Stimulated activated naive CD8-positive, alpha-beta T cell treated with anti-CD3 and anti-CD28 coated beads, Interleukin-15, amount 100 ng/mL, for 72 hours (primary cell): ENCODE measurements at regions not wholly inside any gene's neighbourhood (a gene's known extent, or its start where the extent isn't known, plus 50 kb on each side); places are given as distances from the start of the nearest gene placed in this dataset.
"Not testable (repeated sequence)": the region's sequence is repeated elsewhere in the genome, so short reads cannot be mapped to it uniquely, and the experiment has no call there.

Experiments
- ATAC-seq: fragments of 150-1000 bp; cut with Tn5 transposase; 2 replicates; pipeline ENCODE4 v1.10.0; 2021; ENCODE audit warnings: mild to moderate bottlenecking, moderate library complexity
- DNase-seq, 2 donors: peaks; one replicate each; pipeline ENCODE4 v3.0.0; 2021 to 2022
- H3K27ac Mint-ChIP-seq, 2 donors: one replicate each; pipeline ENCODE4 v1.8.0; 2022; ENCODE audit warnings: mild to moderate bottlenecking in 2 of 2, mixed read lengths in 2 of 2, moderate library complexity in 2 of 2
- H3K27me3 Mint-ChIP-seq: one replicate; pipeline ENCODE4 v1.8.0; 2022; ENCODE audit warnings: mixed read lengths
- H3K4me1 Mint-ChIP-seq: one replicate; pipeline ENCODE4 v1.8.0; 2022; ENCODE audit warnings: mild to moderate bottlenecking, mixed read lengths
- H3K4me3 Mint-ChIP-seq, 2 donors: one replicate each; pipeline ENCODE4 v1.8.0; 2022; ENCODE audit warnings: mild to moderate bottlenecking in 2 of 2, mixed read lengths in 2 of 2, moderate library complexity in 1 of 2
- H3K9me3 Mint-ChIP-seq, 2 donors: one replicate each; pipeline ENCODE4 v1.8.0; 2022; ENCODE audit warnings: mixed read lengths in 2 of 2

DNA sequence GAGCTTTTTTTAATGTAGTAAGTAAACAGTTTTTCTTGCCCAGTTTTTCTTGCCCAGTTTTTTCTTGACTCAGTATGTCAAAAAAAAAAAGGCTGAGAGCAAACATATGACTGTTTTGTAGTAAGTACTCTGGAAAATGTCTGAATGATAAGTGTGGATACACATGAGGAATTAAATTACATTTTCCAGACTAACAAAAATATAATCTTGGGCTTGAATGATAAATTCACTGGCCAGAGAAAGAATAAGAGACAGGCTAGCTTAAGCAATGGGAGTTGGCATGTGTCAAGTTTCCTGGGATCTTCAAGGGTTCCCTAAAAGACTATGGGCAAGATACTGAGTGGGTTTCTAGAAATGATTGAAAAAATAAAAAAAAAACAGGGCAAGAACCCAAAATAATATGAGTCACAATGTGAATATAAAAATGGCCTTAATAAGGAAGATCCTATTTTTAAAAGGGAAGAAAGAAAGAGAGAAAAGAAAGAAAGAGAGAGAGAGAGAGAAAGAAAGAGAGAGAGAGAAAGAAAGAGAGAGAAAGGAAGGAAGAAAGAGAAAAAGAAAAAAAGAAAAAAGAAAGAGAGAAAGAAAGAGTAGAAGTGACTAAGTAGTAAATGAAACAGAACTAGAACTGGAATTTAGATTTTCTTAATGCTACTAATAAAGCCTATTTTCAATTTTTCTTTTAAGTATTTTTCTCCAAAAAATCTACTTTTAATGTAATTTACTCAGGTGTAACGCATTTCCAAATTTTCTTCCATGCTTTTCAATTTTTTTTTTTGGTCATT is 60.2 kb downstream of the TFPI2 start:
- H3K4me1 Mint-ChIP-seq = no peaks in the 10 kb centered on the region
- H3K27ac Mint-ChIP-seq = no peak overlapping the region
- H3K27me3 Mint-ChIP-seq = no peaks in the 10 kb centered on the region
- ATAC-seq = no peak
- no peak overlapping the region for H3K4me3 Mint-ChIP-seq
- no peak for DNase-seq
- no peaks in the 10 kb centered on the region for H3K9me3 Mint-ChIP-seq

DNA sequence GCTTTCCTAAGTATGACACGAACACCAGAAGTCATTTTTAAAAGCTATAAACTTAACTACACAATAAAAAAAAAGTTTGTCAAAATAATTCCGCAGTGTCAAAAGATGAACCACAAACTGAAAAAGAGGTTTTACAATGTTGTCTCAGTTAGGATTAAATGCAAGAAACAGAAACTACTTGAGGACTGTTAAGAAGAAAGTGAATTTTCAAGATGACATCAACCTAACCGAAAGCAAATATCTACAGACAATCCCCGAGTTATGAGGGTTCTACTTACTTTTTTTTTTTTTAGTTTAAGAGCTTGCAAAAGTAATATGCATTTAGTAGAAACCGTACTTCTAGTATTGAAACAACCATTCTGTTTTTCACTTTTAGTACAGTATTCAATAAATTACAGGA is 62.3 kb downstream of the TFPI2 start:
- H3K27me3 Mint-ChIP-seq = no peaks in the 10 kb centered on the region
- no peaks in the 10 kb centered on the region for H3K4me1 Mint-ChIP-seq
- no peak overlapping the region for H3K27ac Mint-ChIP-seq
- H3K4me3 Mint-ChIP-seq = no peak overlapping the region
- H3K9me3 Mint-ChIP-seq = no peaks in the 10 kb centered on the region
- DNase-seq (no peak), ATAC-seq (no peak)

DNA sequence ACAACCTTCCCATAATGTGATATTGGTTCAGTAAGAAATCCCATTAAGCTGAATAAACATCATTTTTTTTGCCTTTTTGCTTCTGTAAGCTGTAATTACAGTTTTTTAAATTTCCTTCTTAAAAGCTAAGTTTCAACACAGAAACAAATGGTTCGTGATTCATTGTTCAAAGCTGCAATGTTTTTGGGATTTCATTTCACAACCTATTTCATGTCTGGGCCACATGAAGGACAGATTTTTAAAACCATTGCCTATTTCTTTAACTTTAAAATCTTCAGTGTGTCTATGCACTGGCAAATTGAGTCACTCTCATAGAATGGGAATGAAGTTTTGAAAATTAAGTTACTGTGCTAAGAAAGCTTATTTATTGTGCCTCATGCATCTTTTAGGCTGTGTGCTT is 66.9 kb downstream of the TFPI2 start:
- Mint-ChIP-seq H3K27me3 (no peaks in the 10 kb centered on the region), H3K4me3 (no peak overlapping the region), H3K4me1 (no peaks in the 10 kb centered on the region), H3K27ac (no peak overlapping the region), H3K9me3 (no peaks in the 10 kb centered on the region)
- no peak for ATAC-seq
- DNase-seq = no peak

DNA sequence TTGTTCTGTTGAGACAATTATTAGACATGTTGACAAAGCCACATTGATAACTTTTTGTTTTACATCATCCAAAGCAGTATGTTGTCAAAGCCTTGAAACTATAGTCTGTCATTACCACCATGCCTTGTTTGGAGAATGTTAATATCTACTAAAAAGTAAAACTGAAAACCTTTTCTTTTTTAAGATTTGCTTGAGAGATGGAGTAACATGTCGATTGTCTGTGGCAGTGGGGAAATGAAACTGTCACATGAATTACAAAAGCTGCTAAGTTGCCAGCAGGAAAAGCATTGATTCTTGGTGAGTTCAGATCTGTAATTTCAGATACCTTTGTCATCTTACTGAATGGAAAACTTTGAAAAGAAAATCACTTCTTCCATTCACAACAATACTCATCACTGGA is 69.1 kb downstream of the TFPI2 start:
- no peak for ATAC-seq
- H3K27ac Mint-ChIP-seq = no peak overlapping the region
- no peak for DNase-seq

DNA sequence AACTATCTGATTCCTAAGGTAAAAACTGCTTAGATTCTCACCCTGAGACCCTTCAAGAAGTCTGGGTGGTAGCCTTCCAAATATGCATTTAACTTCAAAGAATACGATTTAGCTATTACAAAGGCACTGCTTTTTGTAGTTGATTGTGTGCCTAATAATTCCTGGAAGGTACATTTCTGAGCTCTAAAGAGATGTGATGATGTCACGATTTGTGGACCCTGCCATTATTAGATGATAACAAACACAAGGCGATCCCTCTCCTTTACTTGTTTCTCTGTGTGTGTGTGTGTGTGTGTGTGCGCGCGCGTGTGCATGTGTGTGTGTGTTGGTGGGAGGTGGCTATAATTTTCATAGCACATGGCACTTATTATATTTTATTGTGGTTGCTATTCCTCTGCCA is 70.9 kb downstream of the TFPI2 start:
- H3K4me1 Mint-ChIP-seq = no peaks in the 10 kb centered on the region
- no peak overlapping the region for H3K4me3 Mint-ChIP-seq
- DNase-seq (no peak), ATAC-seq (no peak)
- no peaks in the 10 kb centered on the region for H3K9me3 Mint-ChIP-seq
- no peak overlapping the region for H3K27ac Mint-ChIP-seq
- H3K27me3 Mint-ChIP-seq = no peaks in the 10 kb centered on the region

More for the DNA sequence above, 69.1 kb downstream of the TFPI2 start:
- Mint-ChIP-seq H3K27me3 (no peaks in the 10 kb centered on the region), H3K4me1 (no peaks in the 10 kb centered on the region), H3K4me3 (no peak overlapping the region), H3K9me3 (no peaks in the 10 kb centered on the region)

DNA sequence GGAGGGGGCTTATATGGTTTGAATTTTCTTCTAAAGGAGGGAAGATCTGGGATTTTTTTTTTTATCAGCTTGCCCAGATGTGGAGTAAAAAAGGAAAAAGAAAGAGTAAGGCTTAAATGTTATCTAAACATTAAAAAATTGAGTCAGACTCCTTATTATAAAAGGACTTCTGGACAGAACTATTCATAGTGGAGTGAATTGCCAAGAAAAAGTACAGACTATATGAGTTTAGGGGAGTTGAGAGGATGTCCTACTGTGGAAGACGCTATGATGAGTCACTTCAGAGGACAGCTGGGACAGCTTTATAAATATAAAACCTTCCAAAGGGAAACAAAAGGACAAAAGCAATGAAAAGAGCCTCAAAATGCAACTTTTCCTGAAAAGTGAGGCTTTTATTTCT is 73.0 kb downstream of the TFPI2 start:
- Mint-ChIP-seq H3K27me3 (no peaks in the 10 kb centered on the region), H3K4me3 (no peak overlapping the region), H3K9me3 (no peaks in the 10 kb centered on the region), H3K27ac (no peak overlapping the region), H3K4me1 (no peaks in the 10 kb centered on the region)
- ATAC-seq (no peak), DNase-seq (no peak)

DNA sequence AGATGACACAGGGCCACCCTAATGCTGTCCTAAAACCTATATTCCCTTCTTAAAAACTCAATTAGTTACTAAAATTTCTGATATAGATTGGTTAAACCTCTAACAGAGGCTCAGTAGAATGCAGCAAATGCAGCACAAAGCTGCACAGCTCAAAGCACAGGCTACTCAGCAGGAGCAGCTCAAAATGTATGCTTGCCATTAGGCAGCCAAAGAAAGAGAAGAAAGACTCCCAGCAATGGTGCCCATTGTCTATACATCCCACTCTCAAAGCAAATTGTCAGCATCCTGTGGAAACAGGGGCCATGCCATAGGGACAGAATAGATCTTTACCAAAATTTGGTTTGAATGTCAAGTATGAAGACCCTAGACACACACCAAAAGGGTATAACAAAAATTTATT is 73.5 kb downstream of the TFPI2 start:
- Mint-ChIP-seq H3K4me1 (no peaks in the 10 kb centered on the region), H3K27ac (no peak overlapping the region), H3K27me3 (no peaks in the 10 kb centered on the region), H3K4me3 (no peak overlapping the region), H3K9me3 (no peaks in the 10 kb centered on the region)
- ATAC-seq (no peak), DNase-seq (no peak)

DNA sequence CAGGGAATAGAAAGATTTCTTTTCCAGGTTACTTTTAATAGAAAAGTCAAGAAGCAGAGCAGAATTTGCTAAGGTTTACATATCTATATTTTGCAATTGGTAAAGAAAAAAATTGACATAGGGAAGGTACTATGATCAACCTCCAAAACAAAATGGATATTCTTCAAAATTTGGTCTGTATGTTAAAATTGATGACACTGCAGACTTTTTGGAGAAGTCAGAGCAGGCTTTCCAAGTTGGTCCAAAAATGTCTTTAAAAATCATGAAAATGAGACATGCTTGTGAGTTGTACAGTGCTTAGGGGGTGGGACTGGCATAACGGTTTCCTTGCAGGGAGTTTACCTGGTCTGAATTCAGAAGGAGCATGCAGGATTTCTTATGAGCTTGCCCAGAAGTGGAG is 77.0 kb downstream of the TFPI2 start:
- DNase-seq (no peak), ATAC-seq (no peak)
- no peaks in the 10 kb centered on the region for H3K4me1 Mint-ChIP-seq
- no peak overlapping the region for H3K4me3 Mint-ChIP-seq
- no peaks in the 10 kb centered on the region for H3K9me3 Mint-ChIP-seq
- H3K27me3 Mint-ChIP-seq = no peaks in the 10 kb centered on the region
- H3K27ac Mint-ChIP-seq = no peak overlapping the region

DNA sequence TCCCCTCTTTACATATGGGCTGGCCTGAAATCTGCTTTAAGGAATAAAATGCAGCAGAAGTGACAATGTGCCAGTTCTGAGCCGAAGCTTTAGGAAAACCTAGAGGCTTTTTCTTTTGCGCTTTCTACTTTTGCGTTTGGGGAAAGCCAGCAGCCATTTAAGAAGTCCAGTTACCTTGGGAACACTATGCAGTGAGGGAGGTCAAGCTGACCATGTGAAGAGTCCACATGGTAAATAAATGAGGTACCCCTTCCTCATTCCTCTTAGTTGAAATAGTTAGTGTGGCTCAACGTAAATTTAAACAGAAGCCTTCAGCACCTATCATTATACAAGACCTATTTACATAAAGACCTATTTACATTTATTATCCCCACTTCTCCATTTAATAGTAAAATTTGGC is 78.5 kb downstream of the TFPI2 start:
- no peak for DNase-seq
- H3K27ac Mint-ChIP-seq = no peak overlapping the region
- ATAC-seq = no peak
- H3K4me1 Mint-ChIP-seq = no peaks in the 10 kb centered on the region
- no peak overlapping the region for H3K4me3 Mint-ChIP-seq
- no peaks in the 10 kb centered on the region for H3K9me3 Mint-ChIP-seq
- H3K27me3 Mint-ChIP-seq = no peaks in the 10 kb centered on the region

DNA sequence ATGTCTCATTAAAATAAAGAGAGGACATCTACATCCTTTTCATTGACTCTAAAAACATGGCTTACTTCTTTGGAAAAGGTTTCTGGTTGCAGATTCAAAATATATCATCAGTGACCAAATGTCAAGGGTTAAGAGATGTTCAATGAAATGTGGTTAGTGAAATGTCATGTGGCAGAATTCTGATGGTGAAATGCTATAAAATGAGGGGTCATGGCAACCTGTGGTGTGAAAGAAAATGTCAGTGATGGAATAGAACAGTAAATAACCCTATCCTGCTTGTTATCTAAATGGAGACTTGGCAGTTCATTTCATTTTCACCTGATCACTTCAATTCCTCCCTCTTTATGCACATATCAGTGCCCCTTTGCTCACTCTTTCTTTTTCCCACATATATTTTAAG is 79.4 kb downstream of the TFPI2 start:
- Mint-ChIP-seq H3K9me3 (no peaks in the 10 kb centered on the region), H3K4me1 (no peaks in the 10 kb centered on the region), H3K27me3 (no peaks in the 10 kb centered on the region), H3K27ac (no peak overlapping the region), H3K4me3 (no peak overlapping the region)
- ATAC-seq (no peak), DNase-seq (no peak)

DNA sequence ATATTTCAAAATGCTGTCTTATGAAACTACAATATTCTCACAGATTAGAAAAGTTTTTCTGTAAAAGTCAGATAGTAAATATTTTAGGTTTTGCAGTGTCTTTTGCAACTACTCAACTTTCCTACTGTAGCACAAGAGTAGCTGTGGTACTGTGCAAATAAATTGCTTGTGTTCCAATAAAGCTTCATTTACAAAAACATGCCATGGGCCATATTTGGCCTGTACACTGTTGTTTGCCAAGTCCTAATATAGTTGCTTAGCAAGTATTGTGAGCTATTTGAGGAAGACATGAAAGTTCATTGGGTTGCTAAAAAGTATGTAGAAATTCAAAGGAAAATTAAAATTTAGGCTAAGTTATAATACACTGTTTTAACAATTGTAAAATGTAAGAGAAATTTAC is 80.0 kb downstream of the TFPI2 start:
- no peaks in the 10 kb centered on the region for H3K4me1 Mint-ChIP-seq
- DNase-seq (no peak), ATAC-seq (no peak)
- no peaks in the 10 kb centered on the region for H3K9me3 Mint-ChIP-seq
- no peak overlapping the region for H3K4me3 Mint-ChIP-seq
- H3K27ac Mint-ChIP-seq = no peak overlapping the region
- H3K27me3 Mint-ChIP-seq = no peaks in the 10 kb centered on the region

DNA sequence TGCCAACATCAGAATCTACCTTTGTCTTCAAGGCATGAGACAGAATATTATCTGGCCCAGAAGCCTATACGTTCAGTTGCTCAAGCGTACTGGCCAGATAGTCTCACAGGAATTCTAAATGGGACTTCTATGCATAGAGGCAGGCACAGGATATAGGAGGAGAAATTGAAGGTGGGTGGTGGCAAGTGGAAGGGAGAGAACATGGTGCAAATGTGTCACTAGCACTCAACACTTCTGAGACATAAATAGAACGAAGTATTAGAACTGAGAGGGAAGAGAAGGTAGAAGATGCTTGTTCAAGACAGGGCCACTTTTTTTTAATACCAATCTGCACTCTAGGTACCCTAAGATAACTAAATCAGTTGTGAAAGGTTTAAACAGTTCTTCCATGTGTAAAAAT is 85.8 kb downstream of the TFPI2 start:
- Mint-ChIP-seq H3K4me1 (no peaks in the 10 kb centered on the region), H3K27me3 (no peaks in the 10 kb centered on the region), H3K27ac (no peak overlapping the region), H3K9me3 (no peaks in the 10 kb centered on the region), H3K4me3 (no peak overlapping the region)
- ATAC-seq (no peak), DNase-seq (no peak)

DNA sequence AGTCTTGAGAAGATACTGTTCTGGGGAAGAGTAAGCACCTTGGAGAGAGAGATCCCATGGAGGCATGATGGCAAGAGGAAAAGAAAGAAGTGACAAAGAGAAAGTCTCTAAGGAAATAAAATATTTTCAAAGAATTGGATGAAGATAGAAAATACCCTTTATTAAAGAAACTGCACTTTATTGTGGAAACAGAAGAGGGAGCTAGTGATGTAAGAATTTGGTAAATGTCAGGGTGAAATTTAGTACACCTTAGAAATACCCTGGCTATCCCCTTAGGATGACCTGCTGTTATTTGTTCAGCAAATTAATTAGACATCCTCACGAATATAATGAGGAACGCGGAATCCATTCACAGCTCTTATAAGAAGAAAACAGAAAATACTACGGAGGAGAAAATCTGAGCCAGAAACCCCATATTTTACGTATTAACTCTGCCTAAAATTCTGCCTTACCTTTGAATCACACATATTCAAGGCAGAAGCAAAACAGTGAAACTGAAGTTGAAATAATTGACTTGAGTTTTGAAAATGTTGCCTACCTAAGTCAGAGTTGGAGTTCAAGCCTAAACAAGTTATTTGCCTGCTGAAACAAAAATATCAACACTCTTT is 90.7 kb downstream of the TFPI2 start:
- no peaks in the 10 kb centered on the region for H3K9me3 Mint-ChIP-seq

DNA sequence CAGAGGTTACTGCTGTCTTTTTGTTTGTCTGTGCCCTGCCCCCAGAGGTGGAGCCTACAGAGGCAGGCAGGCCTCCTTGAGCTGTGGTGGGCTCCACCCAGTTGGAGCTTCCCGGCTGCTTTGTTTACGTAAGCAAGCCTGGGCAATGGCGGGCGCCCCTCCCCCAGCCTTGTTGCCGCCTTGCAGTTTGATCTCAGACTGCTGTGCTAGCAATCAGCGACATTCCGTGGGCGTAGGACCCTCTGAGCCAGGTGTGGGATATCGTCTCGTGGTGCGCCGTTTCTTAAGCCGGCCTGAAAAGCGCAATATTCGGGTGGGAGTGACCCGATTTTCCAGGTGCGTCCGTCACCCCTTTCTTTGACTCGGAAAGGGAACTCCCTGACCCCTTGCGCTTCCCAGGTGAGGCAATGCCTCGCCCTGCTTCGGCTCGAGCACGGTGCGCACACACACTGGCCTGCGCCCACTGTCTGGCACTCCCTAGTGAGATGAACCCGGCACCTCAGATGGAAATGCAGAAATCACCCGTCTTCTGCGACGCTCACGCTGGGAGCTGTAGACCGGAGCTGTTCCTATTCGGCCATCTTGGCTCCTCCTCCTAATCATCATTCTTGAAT is 97.4 kb downstream of the TFPI2 start:
- not testable (repeated sequence) for H3K27me3 Mint-ChIP-seq, H3K9me3 Mint-ChIP-seq, DNase-seq, ATAC-seq, H3K27ac Mint-ChIP-seq, H3K4me1 Mint-ChIP-seq, H3K4me3 Mint-ChIP-seq

More for the DNA sequence above, 90.7 kb downstream of the TFPI2 start:
- Mint-ChIP-seq H3K4me1 (no peaks in the 10 kb centered on the region), H3K27me3 (no peaks in the 10 kb centered on the region), H3K4me3 (no peak overlapping the region), H3K27ac (no peak overlapping the region)
- no peak for DNase-seq
- no peak for ATAC-seq

DNA sequence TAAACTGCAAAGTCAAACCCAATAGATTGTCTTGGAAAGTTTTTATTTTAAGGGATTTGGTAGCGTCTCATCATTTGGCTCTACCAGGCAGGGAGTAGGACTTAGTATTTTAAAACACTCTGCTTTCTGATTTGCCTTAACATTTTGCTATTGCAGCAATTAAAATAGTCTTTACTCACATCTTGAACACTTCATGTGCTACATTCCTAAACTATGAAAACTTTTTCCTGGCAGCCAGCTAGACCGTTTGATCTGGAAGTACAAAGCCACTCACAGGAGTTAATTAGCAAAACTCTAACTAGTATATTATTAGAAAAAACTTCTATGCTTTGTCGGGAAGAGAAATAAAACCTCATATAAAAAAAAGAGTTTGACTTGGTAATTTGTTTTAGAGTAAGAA is 111.4 kb downstream of the TFPI2 start:
- Mint-ChIP-seq H3K4me3 (no peak overlapping the region), H3K27ac (no peak overlapping the region), H3K4me1 (no peaks in the 10 kb centered on the region), H3K9me3 (no peaks in the 10 kb centered on the region), H3K27me3 (no peaks in the 10 kb centered on the region)
- DNase-seq (no peak), ATAC-seq (no peak)

DNA sequence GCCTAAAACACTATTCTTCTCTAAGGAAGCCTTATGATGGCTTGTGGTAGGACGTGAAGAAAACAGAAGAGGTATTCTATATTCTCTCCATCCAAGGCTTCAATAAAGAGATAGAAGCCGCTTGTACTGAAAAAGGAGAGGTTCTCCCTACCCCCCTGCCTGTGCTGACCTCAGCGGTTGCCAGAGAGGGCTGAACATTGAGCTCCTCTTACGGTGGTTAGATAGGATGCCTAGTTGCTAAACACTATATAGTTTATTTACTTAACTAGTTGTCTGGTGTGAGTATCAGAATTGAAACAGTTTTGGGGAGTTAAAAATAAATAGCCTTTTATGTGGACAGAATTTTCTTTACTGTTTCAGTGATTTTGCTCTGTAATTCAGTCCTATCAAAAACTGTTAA is 112.2 kb downstream of the TFPI2 start:
- no peak overlapping the region for H3K27ac Mint-ChIP-seq
- H3K9me3 Mint-ChIP-seq = no peaks in the 10 kb centered on the region
- H3K27me3 Mint-ChIP-seq = no peaks in the 10 kb centered on the region
- DNase-seq (no peak), ATAC-seq (no peak)
- no peaks in the 10 kb centered on the region for H3K4me1 Mint-ChIP-seq
- no peak overlapping the region for H3K4me3 Mint-ChIP-seq
